Natural killer cell (primary cell): ENCODE measurements at regions not wholly inside any gene's neighbourhood (a gene's known extent, or its start where the extent isn't known, plus 50 kb on each side); places are given as distances from the start of the nearest gene placed in this dataset.

Experiments
- ATAC-seq, 3 donors: fragments of 150-1000 bp in 2 of 3; fragments of 200-7000 bp in 1 of 3; cut with Tn5 transposase; 1 replicate in 1 of 3; 2 replicates in 2 of 3; pipeline ENCODE4 v1.10.0; 2021; ENCODE audit warnings: mild to moderate bottlenecking in 2 of 3, moderate library complexity in 2 of 3
- DNase-seq, 2 donors: peaks; one replicate each; pipeline versions ENCODE4 v3.0.0 to v3.0.0-alpha.2; 2013 to 2021; ENCODE audit warnings: mixed read lengths in 1 of 2
- H3K27ac ChIP-seq: one replicate; pipeline ENCODE4 v1.5.1; 2013; ENCODE audit warnings: mild to moderate bottlenecking, low read length
- H3K27me3 ChIP-seq: one replicate; pipeline ENCODE4 v1.6.1; 2013; ENCODE audit warnings: low read length; ENCODE audit not compliant: control insufficient read depth, insufficient read depth
- H3K36me3 ChIP-seq: one replicate; pipeline ENCODE4 v1.6.1; 2013; ENCODE audit warnings: low read length; ENCODE audit not compliant: control insufficient read depth, insufficient read depth
- H3K4me1 ChIP-seq: one replicate; pipeline ENCODE4 v1.6.1; 2013; ENCODE audit warnings: low read length; ENCODE audit not compliant: control insufficient read depth, insufficient read depth
- H3K4me3 ChIP-seq: one replicate; pipeline ENCODE4 v1.5.1; 2013; ENCODE audit warnings: low read length
- H3K9me3 ChIP-seq: one replicate; pipeline ENCODE4 v1.6.1; 2013; ENCODE audit warnings: low read length; ENCODE audit not compliant: control insufficient read depth, insufficient read depth
- H3K27ac Mint-ChIP-seq, 2 donors: one replicate each; pipeline ENCODE4 v1.8.0; 2022; ENCODE audit warnings: mild to moderate bottlenecking in 2 of 2, mixed read lengths in 2 of 2, moderate library complexity in 1 of 2
- H3K27me3 Mint-ChIP-seq, 2 donors: one replicate each; pipeline ENCODE4 v1.8.0; 2022; ENCODE audit warnings: low read depth in 2 of 2, mixed read lengths in 2 of 2
- H3K36me3 Mint-ChIP-seq: one replicate; pipeline ENCODE4 v1.8.0; 2022; ENCODE audit warnings: mixed read lengths
- H3K4me1 Mint-ChIP-seq, 2 donors: one replicate each; pipeline ENCODE4 v1.8.0; 2022; ENCODE audit warnings: mixed read lengths in 2 of 2
- H3K4me3 Mint-ChIP-seq: one replicate; pipeline ENCODE4 v1.8.0; 2022; ENCODE audit warnings: mild to moderate bottlenecking, moderate library complexity, mixed read lengths
- H3K9me3 Mint-ChIP-seq, 2 donors: one replicate each; pipeline ENCODE4 v1.8.0; 2022; ENCODE audit warnings: mixed read lengths in 2 of 2
- WGBS: methylation state at CpG from one replicate; pipeline ENCODE4 v1.1.7; 2013; ENCODE audit warnings: missing lambda C conversion rate; ENCODE audit not compliant: insufficient coverage; 5-methylcytosine and 5-hydroxymethylcytosine counted together
- intact Hi-C: fragments of 100-400 bp; cut with micrococcal nuclease; formaldehyde crosslinking; loops from one replicate; pipeline ENCODE4 v1.14.2; 2022
- TF ChIP-seq, protein P1 (sequence below): fragments of 200-600 bp; IDR thresholded peaks from one replicate; pipeline ENCODE4 v1.8.0; 2022; ENCODE audit warnings: antibody characterized with exemption

DNA sequence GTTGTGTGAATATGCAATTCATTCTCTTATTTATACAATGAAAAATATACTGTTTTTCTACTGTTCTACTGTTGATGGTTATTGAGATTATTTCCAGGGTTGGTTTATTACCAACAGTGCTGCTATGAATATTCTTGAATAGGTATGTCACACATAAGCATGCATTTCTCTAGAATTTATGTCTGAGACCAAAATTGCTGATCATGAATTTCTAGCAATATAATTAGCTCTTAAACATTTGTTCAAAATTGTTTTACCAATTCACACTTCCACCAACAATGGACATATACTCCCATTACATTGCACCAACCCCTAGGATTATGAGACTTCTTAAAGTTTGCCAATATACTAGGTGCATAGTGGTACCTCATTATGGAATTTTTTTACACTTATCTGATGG is 164.1 kb upstream of the KCNQ5 start:
- Histone ChIP-seq H3K4me1 (no peaks in the 10 kb centered on the region), H3K4me3 (no peak overlapping the region), H3K27ac (no peak overlapping the region), H3K9me3 (no peaks in the 10 kb centered on the region), H3K27me3 (no peaks in the 10 kb centered on the region), H3K36me3 (no peaks in the 10 kb centered on the region)
- ATAC-seq, result no peak
- Mint-ChIP-seq H3K4me3 (no peak overlapping the region), H3K4me1 (no peaks in the 10 kb centered on the region), H3K27me3 (peaks cover 2 to 28% of the 10 kb centered on the region in 2 donors), H3K36me3 (no peaks in the 10 kb centered on the region), H3K9me3 (no peaks in the 10 kb centered on the region), H3K27ac (no peak overlapping the region)
- intact Hi-C loops, result no loop called here
- no peak for DNase-seq
- TF ChIP-seq, protein P1, sequence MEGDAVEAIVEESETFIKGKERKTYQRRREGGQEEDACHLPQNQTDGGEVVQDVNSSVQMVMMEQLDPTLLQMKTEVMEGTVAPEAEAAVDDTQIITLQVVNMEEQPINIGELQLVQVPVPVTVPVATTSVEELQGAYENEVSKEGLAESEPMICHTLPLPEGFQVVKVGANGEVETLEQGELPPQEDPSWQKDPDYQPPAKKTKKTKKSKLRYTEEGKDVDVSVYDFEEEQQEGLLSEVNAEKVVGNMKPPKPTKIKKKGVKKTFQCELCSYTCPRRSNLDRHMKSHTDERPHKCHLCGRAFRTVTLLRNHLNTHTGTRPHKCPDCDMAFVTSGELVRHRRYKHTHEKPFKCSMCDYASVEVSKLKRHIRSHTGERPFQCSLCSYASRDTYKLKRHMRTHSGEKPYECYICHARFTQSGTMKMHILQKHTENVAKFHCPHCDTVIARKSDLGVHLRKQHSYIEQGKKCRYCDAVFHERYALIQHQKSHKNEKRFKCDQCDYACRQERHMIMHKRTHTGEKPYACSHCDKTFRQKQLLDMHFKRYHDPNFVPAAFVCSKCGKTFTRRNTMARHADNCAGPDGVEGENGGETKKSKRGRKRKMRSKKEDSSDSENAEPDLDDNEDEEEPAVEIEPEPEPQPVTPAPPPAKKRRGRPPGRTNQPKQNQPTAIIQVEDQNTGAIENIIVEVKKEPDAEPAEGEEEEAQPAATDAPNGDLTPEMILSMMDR, result no peak

- H3K4me1 ChIP-seq, result no peaks in the 10 kb centered on the region
- ATAC-seq (no peak), DNase-seq (no peak)
- no peaks in the 10 kb centered on the region for H3K27me3 ChIP-seq
- Mint-ChIP-seq H3K4me3 (no peak overlapping the region), H3K4me1 (no peaks in the 10 kb centered on the region), H3K27ac (no peak overlapping the region), H3K36me3 (no peaks in the 10 kb centered on the region), H3K27me3 (peaks cover 0 to 28% of the 10 kb centered on the region in 2 donors), H3K9me3 (no peaks in the 10 kb centered on the region)
- no peak overlapping the region for H3K27ac ChIP-seq
- no peak overlapping the region for H3K4me3 ChIP-seq
- H3K36me3 ChIP-seq, result no peaks in the 10 kb centered on the region
- intact Hi-C loops, result no loop called here
- TF ChIP-seq, protein P1, result no peak
- H3K9me3 ChIP-seq, result no peaks in the 10 kb centered on the region
- no CpG with 5 or more reads among the region's 2 CpGs for WGBS
Measured at GRCh38 chr6:72458521-72458920, 163.3 kb upstream of the KCNQ5 start.

DNA sequence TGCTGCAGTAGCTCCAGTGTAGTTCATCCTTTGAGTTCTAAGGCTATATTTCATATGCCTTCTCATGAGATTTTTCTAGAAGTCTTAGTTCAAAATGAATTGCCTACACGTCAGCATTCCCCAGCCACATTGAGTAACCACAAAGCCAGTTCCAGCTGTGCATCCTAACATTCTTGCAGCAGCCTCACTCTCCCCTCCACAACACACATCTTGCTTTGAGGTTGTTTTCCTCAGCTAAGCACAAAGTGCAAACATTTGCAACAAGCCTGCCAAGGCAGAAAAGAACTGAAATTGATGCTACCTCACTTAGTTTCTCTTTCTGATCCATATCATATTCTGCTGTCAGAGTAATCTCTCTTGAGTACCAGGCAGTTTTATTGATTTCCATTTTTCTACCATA is 160.7 kb upstream of the KCNQ5 start:
- H3K36me3 Mint-ChIP-seq, result no peaks in the 10 kb centered on the region

GRCh38 chr6:72464246-72464645 is 157.6 kb upstream of the KCNQ5 start:
- H3K9me3 Mint-ChIP-seq, result no peaks in the 10 kb centered on the region
- intact Hi-C loops, result no loop called here
- Histone ChIP-seq H3K9me3 (no peaks in the 10 kb centered on the region), H3K27me3 (no peaks in the 10 kb centered on the region), H3K36me3 (no peaks in the 10 kb centered on the region), H3K4me3 (no peak overlapping the region), H3K27ac (no peak overlapping the region), H3K4me1 (no peaks in the 10 kb centered on the region)
- DNase-seq, result no peak
- no peaks in the 10 kb centered on the region for H3K36me3 Mint-ChIP-seq
- TF ChIP-seq, protein P1, result no peak
- no peak for ATAC-seq
- no peak overlapping the region for H3K4me3 Mint-ChIP-seq
- H3K4me1 Mint-ChIP-seq, result no peaks in the 10 kb centered on the region
- 100% methylated on average over 1 of the region's 2 CpGs for WGBS
- peaks cover 3 to 32% of the 10 kb centered on the region in 2 donors for H3K27me3 Mint-ChIP-seq
- no peak overlapping the region for H3K27ac Mint-ChIP-seq

More for the DNA sequence above, 160.7 kb upstream of the KCNQ5 start:
- H3K27ac ChIP-seq, result no peak overlapping the region
- H3K27me3 ChIP-seq, result no peaks in the 10 kb centered on the region
- TF ChIP-seq, protein P1, result no peak
- Mint-ChIP-seq H3K9me3 (no peaks in the 10 kb centered on the region), H3K27me3 (peaks cover 3 to 24% of the 10 kb centered on the region in 2 donors), H3K27ac (no peak overlapping the region), H3K4me3 (no peak overlapping the region), H3K4me1 (no peaks in the 10 kb centered on the region)
- ATAC-seq (no peak), DNase-seq (no peak)
- H3K36me3 ChIP-seq, result no peaks in the 10 kb centered on the region
- 54% methylated on average over 1 of the region's 1 CpG for WGBS
- no peaks in the 10 kb centered on the region for H3K4me1 ChIP-seq
- intact Hi-C loops, result no loop called here
- no peak overlapping the region for H3K4me3 ChIP-seq
- no peaks in the 10 kb centered on the region for H3K9me3 ChIP-seq
